HCT116 (cell line): ENCODE measurements at regions not wholly inside any gene's neighbourhood (a gene's known extent, or its start where the extent isn't known, plus 50 kb on each side); places are given as distances from the start of the nearest gene placed in this dataset.
A peak's percentile ranks its signal among the peaks of the same experiment; 100 is the strongest.

Experiments used
- ATAC-seq: fragments of 200-7000 bp; cut with Tn5 transposase; 2 replicates; pipeline ENCODE4 v1.9.1; 2020; ENCODE audit warnings: mild to moderate bottlenecking, moderate library complexity
- BruUV-seq: library from RNA; stranded (reverse); fragments of 400-500 nt; replicated peaks from 2 replicates; lab custom pipeline; 2021; lab: Mats Ljungman, UMichigan
- CTCF ChIA-PET: fragments of 300-600 bp; sonication (Branson Sonifier 250); formaldehyde crosslinking; loops from one replicate; lab custom pipeline; 2021; ENCODE audit warnings: antibody characterized with exemption; lab: Charles Lee
- POLR2A ChIA-PET: fragments of 300-600, 350-600 bp; sonication (Branson Sonifier 250); formaldehyde crosslinking; loops from one replicate; lab custom pipeline; 2021; ENCODE audit warnings: antibody characterized with exemption; lab: Charles Lee
- RAD21 ChIA-PET, 2 experiments: fragments of 300-600 bp; sonication (Branson Sonifier 250); formaldehyde crosslinking; loops; one replicate each; lab custom pipeline; 2023; ENCODE audit warnings: low total read pairs in 2 of 2; ENCODE audit not compliant: uncharacterized antibody in 2 of 2, unreplicated experiment in 2 of 2, low non-redundant PET in 1 of 2; lab: Charles Lee
- DNase-seq: peaks from one replicate; pipeline ENCODE4 v3.0.0-alpha.2; 2010; ENCODE audit warnings: low read depth, low spot score
- H2AFZ ChIP-seq: fragments of 200-600 bp; shearing (Covaris generic), sonication (generic); 2 replicates; pipeline ENCODE4 v1.6.1; 2017; ENCODE audit warnings: low read depth, mixed run types, mixed read lengths, antibody characterized with exemption, low read length; ENCODE audit not compliant: poor library complexity, severe bottlenecking
- H3K27ac ChIP-seq: 2 replicates; pipeline ENCODE4 v1.5.1; 2012; ENCODE audit warnings: low read depth, low read length
- H3K27me3 ChIP-seq: fragments of 200-600 bp; sonication (generic); 2 replicates; pipeline ENCODE4 v1.6.1; 2016; ENCODE audit warnings: mixed run types, low read length, mixed read lengths; ENCODE audit not compliant: insufficient read depth
- H3K36me3 ChIP-seq, 2 experiments: fragments of 200-500 bp in 1 of 2; fragments of 200-600 bp in 1 of 2; sonication (Bioruptor generic) in 1 of 2; sonication (generic) in 1 of 2; 2 replicates each; pipeline versions ENCODE4 v1.5.1 to v1.6.1; 2014 to 2016; ENCODE audit warnings: low read length in 2 of 2, inconsistent platforms in 1 of 2, mixed read lengths in 1 of 2, mixed run types in 1 of 2; ENCODE audit not compliant: insufficient read depth in 2 of 2, control insufficient read depth in 1 of 2
- H3K4me1 ChIP-seq, 2 experiments: fragments of 200-600 bp in 1 of 2; sonication (generic) in 1 of 2; 2 replicates each; pipeline versions ENCODE4 v1.5.1 to v1.6.1; 2012 to 2017; ENCODE audit warnings: low read length in 2 of 2, inconsistent platforms in 1 of 2, mild to moderate bottlenecking in 1 of 2, mixed read lengths in 1 of 2, mixed run types in 1 of 2, moderate library complexity in 1 of 2; ENCODE audit not compliant: insufficient read depth in 2 of 2, control insufficient read depth in 1 of 2
- H3K4me2 ChIP-seq: fragments of 200-600 bp; sonication (generic); 2 replicates; pipeline ENCODE4 v1.6.1; 2017; ENCODE audit warnings: mixed run types, low read length, mixed read lengths
- H3K4me3 ChIP-seq, 2 experiments: fragments of 200-600 bp in 1 of 2; sonication (generic) in 1 of 2; replicated peaks in 1 of 2; 2 replicates each; pipeline ENCODE4 v1.5.1; 2011 to 2016; ENCODE audit warnings: low read length in 2 of 2, control low read depth in 1 of 2, low read depth in 1 of 2, mild to moderate bottlenecking in 1 of 2, mixed read lengths in 1 of 2, mixed run types in 1 of 2
- H3K79me2 ChIP-seq: fragments of 200-600 bp; sonication (generic); 2 replicates; pipeline ENCODE4 v1.6.1; 2017; ENCODE audit warnings: mild to moderate bottlenecking, mixed run types, low read length, moderate library complexity, mixed read lengths; ENCODE audit not compliant: insufficient read depth
- H3K9ac ChIP-seq: fragments of 200-600 bp; sonication (generic); 2 replicates; pipeline ENCODE4 v1.6.1; 2016; ENCODE audit warnings: low read length, mixed read lengths
- H3K9me2 ChIP-seq: fragments of 200-600 bp; sonication (generic), shearing (Covaris generic); 2 replicates; pipeline ENCODE4 v1.6.1; 2017; ENCODE audit warnings: mixed run types, mild to moderate bottlenecking, moderate library complexity; ENCODE audit not compliant: insufficient read depth
- H3K9me3 ChIP-seq, 2 experiments: fragments of 200-500 bp in 1 of 2; fragments of 200-600 bp in 1 of 2; sonication (Bioruptor generic) in 1 of 2; sonication (generic) in 1 of 2; 2 replicates each; pipeline ENCODE4 v1.6.1; 2014 to 2017; ENCODE audit warnings: low read length in 2 of 2, mixed read lengths in 2 of 2, inconsistent platforms in 1 of 2, low read depth in 1 of 2, mild to moderate bottlenecking in 1 of 2, mixed run types in 1 of 2, moderate library complexity in 1 of 2; ENCODE audit not compliant: control insufficient read depth in 1 of 2, insufficient read depth in 1 of 2
- H4K20me1 ChIP-seq: fragments of 200-600 bp; sonication (generic), shearing (Covaris generic); 2 replicates; pipeline ENCODE4 v1.6.1; 2017; ENCODE audit warnings: mixed run types, mild to moderate bottlenecking, moderate library complexity; ENCODE audit not compliant: insufficient read depth
- CTCF ChIP-seq, 3 experiments: fragments of 200-600 bp in 1 of 3; sonication (generic) in 1 of 3; IDR thresholded peaks in 2 of 3; conservative IDR thresholded peaks in 1 of 3; 2 replicates each; pipeline ENCODE4 v1.5.1; 2012 to 2017; ENCODE audit warnings: low read depth in 2 of 3, low read length in 2 of 3, antibody characterized with exemption in 1 of 3, borderline replicate concordance in 1 of 3, control low read depth in 1 of 3, mild to moderate bottlenecking in 1 of 3, mixed read lengths in 1 of 3, mixed run types in 1 of 3, moderate library complexity in 1 of 3; ENCODE audit not compliant: insufficient read depth in 1 of 3
- RAD21 ChIP-seq: IDR thresholded peaks from 2 replicates; pipeline ENCODE4 v1.6.1; 2012; ENCODE audit warnings: low read depth, mild to moderate bottlenecking
- intact Hi-C: fragments of 100-400 bp; cut with micrococcal nuclease; formaldehyde crosslinking; loops from 2 replicates; pipeline ENCODE4 v1.10.0; 2022
- TF ChIP-seq, protein P1 (sequence below): IDR thresholded peaks from 2 replicates; pipeline ENCODE4 v1.6.1; 2012; ENCODE audit warnings: low read depth

DNA sequence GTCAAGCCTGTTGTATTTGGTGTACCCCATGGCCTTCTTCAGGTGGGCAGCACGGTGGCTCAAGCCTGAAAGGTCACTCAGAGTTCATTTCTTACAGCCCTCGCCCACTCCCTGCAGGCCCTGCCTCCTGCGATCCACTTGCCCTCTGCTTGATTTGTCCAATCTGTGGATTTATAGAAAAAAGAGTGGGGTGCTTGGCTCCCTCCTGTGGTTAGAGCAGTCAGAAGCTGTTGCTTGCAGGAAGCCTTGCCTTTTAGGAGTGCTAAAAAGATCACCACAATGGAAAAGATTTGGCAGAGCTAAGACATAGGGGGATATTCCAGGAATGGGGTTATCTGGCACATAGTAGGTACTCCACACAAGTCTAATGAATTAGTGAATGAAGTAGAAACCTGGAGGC lies 108.0 kb upstream of the TRABD2B start:
- H3K9me2 ChIP-seq, result no peaks in the 10 kb centered on the region
- CTCF ChIA-PET, result interaction anchor here (0.8 to 2.4 kb wide), 2 partner anchors 12 to 98 kb away, joined by 3 to 9 read pairs; no protein-coding TSS in a partner anchor
- H3K4me3 ChIP-seq, result no peak overlapping the region
- H3K79me2 ChIP-seq, result no peaks in the 10 kb centered on the region
- H3K4me1 ChIP-seq, result no peaks in the 10 kb centered on the region
- H2AFZ ChIP-seq, result no peak overlapping the region
- intact Hi-C loops, result loop anchor here (10.0 kb wide), 1 partner anchor 390 kb away; no protein-coding TSS in a partner anchor
- TF ChIP-seq RAD21, result peak; percentile 28; the same call in 1 of the 2 replicates
- TF ChIP-seq CTCF (IDR thresholded peaks at IDR 0.05 in 2 of 3, conservative IDR thresholded peaks at IDR 0.05 in 1 of 3; ENCODE audit: borderline replicate concordance in 1 of 3, insufficient read depth in 1 of 3, low read depth in 2 of 3, low read length in 2 of 3), result peak; percentile 13 to 24 (median 18); a peak in 3 of 6 replicates
- TF ChIP-seq, protein P1, sequence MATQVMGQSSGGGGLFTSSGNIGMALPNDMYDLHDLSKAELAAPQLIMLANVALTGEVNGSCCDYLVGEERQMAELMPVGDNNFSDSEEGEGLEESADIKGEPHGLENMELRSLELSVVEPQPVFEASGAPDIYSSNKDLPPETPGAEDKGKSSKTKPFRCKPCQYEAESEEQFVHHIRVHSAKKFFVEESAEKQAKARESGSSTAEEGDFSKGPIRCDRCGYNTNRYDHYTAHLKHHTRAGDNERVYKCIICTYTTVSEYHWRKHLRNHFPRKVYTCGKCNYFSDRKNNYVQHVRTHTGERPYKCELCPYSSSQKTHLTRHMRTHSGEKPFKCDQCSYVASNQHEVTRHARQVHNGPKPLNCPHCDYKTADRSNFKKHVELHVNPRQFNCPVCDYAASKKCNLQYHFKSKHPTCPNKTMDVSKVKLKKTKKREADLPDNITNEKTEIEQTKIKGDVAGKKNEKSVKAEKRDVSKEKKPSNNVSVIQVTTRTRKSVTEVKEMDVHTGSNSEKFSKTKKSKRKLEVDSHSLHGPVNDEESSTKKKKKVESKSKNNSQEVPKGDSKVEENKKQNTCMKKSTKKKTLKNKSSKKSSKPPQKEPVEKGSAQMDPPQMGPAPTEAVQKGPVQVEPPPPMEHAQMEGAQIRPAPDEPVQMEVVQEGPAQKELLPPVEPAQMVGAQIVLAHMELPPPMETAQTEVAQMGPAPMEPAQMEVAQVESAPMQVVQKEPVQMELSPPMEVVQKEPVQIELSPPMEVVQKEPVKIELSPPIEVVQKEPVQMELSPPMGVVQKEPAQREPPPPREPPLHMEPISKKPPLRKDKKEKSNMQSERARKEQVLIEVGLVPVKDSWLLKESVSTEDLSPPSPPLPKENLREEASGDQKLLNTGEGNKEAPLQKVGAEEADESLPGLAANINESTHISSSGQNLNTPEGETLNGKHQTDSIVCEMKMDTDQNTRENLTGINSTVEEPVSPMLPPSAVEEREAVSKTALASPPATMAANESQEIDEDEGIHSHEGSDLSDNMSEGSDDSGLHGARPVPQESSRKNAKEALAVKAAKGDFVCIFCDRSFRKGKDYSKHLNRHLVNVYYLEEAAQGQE, result no peak
- RAD21 ChIA-PET, result interaction anchor here in 1 of 2 experiments (0.7 kb wide), 1 partner anchor 98 kb away, joined by 5 read pairs; no protein-coding TSS in a partner anchor
- no TSS peak for BruUV-seq
- H4K20me1 ChIP-seq, result no peaks in the 10 kb centered on the region
- DNase-seq (no peak), ATAC-seq (peak; percentile 38; the same call in 1 of the 2 replicates)
- no peak overlapping the region for H3K27ac ChIP-seq
- no peaks in the 10 kb centered on the region for H3K9me3 ChIP-seq
- H3K36me3 ChIP-seq, result no peaks in the 10 kb centered on the region
- no peak overlapping the region for H3K4me2 ChIP-seq
- H3K27me3 ChIP-seq, result peaks cover 6% of the 10 kb centered on the region; the same call in 1 of the 2 replicates
- POLR2A ChIA-PET, result interaction anchor here (0.6 kb wide), 1 partner anchor 130 kb away, joined by 3 read pairs; no protein-coding TSS in a partner anchor
- H3K9ac ChIP-seq, result no peak overlapping the region
